T-helper 1 cell treated with Interleukin-12 subunit alpha and Interleukin-12 subunit beta and Interleukin-4 antibody, amounts not matched to agents 30 μg/mL and 1 μg/mL, for 36 hours (primary cell): ENCODE measurements at regions not wholly inside any gene's neighbourhood (a gene's known extent, or its start where the extent isn't known, plus 50 kb on each side); places are given as distances from the start of the nearest gene placed in this dataset.

ENCODE experiments used
- H3K27ac Mint-ChIP-seq: one replicate; pipeline ENCODE4 v1.8.0; 2021; ENCODE audit warnings: mild to moderate bottlenecking, mixed read lengths
- H3K27me3 Mint-ChIP-seq: one replicate; pipeline ENCODE4 v1.8.0; 2021; ENCODE audit warnings: low read depth, mixed read lengths
- H3K36me3 Mint-ChIP-seq: one replicate; pipeline ENCODE4 v1.8.0; 2021; ENCODE audit warnings: low read depth, mixed read lengths
- H3K4me1 Mint-ChIP-seq: one replicate; pipeline ENCODE4 v1.8.0; 2021; ENCODE audit warnings: low read depth, mixed read lengths
- H3K4me3 Mint-ChIP-seq: one replicate; pipeline ENCODE4 v1.8.0; 2021; ENCODE audit warnings: mild to moderate bottlenecking, moderate library complexity, mixed read lengths
- H3K9me3 Mint-ChIP-seq: one replicate; pipeline ENCODE4 v1.8.0; 2021; ENCODE audit warnings: mixed read lengths

- Mint-ChIP-seq H3K36me3 (peaks cover 4% of the 10 kb centered on the region), H3K27ac (no peak overlapping the region), H3K27me3 (peaks cover 68% of the 10 kb centered on the region), H3K4me1 (peaks cover 5% of the 10 kb centered on the region), H3K4me3 (no peak overlapping the region), H3K9me3 (no peaks in the 10 kb centered on the region)
Observed at GRCh38 chr7:128164061-128164954, 76.8 kb upstream of the LEP start.

- peaks cover 4% of the 10 kb centered on the region for H3K36me3 Mint-ChIP-seq
- peaks cover 70% of the 10 kb centered on the region for H3K27me3 Mint-ChIP-seq
- no peak overlapping the region for H3K27ac Mint-ChIP-seq
- peaks cover 5% of the 10 kb centered on the region for H3K4me1 Mint-ChIP-seq
- peak overlapping the region; percentile 7 for H3K4me3 Mint-ChIP-seq
- no peaks in the 10 kb centered on the region for H3K9me3 Mint-ChIP-seq
Observed at GRCh38 chr7:128164955-128165670, 76.0 kb upstream of the LEP start.

- Mint-ChIP-seq H3K4me1 (peaks cover 5% of the 10 kb centered on the region), H3K4me3 (no peak overlapping the region), H3K36me3 (peaks cover 4% of the 10 kb centered on the region), H3K9me3 (no peaks in the 10 kb centered on the region), H3K27me3 (peaks cover 66% of the 10 kb centered on the region), H3K27ac (no peak overlapping the region)
Observed at GRCh38 chr7:128165927-128166420, 75.1 kb upstream of the LEP start.

DNA sequence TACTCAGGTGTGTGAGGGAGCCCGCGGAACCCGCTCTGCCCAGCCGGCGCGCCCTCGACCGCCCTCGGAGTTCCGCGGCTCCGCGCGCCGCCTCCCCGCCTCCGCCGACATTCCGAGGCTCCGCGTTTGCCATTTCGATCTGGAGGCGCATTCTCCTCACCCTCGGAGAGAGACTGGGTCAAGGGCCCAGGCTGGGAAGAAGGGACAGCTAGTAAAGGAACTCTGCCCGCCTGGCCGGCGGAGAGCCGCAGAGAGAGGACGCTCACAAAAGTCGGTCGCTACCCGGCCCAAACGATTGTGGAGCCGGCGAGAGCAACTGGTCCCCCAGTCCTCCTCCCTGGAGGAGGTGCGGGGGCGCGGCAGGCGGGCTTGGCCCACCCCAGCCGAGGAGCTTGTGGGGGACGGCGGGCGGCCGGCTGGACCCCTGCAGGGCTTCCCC lies 74.5 kb upstream of the LEP start:
- H3K27ac Mint-ChIP-seq: no peak overlapping the region
- H3K4me1 Mint-ChIP-seq: peaks cover 5% of the 10 kb centered on the region
- peaks cover 4% of the 10 kb centered on the region for H3K36me3 Mint-ChIP-seq
- no peaks in the 10 kb centered on the region for H3K9me3 Mint-ChIP-seq
- H3K27me3 Mint-ChIP-seq: peaks cover 63% of the 10 kb centered on the region
- H3K4me3 Mint-ChIP-seq: peak overlapping the region; percentile 46

DNA sequence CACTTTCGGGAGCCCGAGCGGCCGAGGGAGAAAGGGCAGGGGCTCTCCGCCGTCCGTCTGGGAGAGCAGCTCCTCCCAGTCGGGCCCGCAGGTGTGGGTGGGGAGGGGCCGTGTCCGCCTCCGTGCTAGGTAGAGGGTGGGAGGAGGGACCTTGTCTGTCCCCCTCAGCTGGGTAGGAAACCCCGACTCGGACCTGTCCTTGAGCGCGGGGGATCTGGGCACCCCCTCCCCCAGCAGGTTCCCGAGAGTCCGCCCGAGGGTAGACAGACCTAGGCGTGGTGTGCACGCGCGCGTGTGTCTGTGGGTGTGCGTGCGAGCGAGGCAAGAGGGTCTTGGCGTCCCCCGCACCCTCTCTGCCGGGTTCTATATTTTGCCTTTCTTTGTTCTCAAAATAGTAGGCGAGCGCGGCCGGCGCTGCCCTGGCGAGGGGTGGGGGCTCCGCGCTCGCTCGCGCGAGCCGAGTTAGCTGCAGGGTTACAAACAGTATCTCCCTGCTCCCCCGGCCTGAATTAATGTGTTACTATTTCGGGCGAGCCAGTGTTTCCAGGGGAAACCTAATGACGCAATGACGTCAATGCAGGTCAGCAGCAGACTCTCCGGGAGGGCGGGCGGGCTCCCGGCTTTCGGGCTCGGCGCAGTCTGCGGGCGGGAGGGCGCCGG lies 73.9 kb upstream of the LEP start:
- Mint-ChIP-seq H3K9me3 (no peaks in the 10 kb centered on the region), H3K36me3 (peaks cover 4% of the 10 kb centered on the region)

DNA sequence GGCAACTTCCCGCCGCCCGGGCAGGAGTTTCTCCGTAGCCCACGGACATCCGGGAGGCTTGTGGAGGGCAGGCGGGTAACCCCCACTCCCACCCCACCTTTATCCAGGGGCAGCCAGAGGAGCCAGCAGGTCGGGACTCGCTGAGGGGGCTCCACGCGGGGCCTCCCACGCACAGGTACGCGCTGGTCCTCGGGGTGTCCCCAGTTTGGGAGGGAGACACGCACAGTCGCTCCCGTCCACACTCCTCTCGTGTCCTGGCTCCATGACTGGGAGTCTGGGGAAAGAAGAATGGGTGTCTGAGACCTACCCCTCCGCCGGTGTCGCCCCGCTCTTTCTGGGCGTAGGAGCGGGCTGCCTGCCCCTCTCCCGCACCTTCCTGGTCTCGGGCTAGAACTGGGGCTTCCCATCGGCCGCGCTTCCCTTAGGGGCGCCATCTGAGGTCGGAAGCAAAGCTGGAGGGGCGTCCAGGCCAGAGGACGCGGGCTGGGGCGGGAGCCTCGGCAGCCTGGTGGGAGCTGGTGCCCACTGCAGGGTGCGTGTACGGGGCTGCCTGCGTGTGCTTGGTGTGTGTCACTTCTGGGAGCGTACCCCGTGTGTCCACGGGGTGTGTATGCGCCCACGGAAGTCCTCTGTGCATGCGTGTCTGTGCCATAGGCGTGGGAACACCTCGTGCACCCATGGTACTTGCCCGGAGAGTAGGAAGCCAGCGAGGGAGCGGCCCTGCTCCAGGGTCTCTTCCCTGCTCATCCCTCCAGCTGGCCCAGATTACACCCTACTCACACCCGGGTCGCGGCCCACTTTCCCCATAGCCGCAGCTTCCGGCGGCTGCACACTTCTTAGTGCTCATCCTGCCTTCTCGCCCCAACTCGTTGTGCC lies 73.0 kb upstream of the LEP start:
- Mint-ChIP-seq H3K4me1 (peaks cover 5% of the 10 kb centered on the region), H3K9me3 (no peaks in the 10 kb centered on the region), H3K4me3 (peak overlapping the region; percentile 21), H3K27ac (no peak overlapping the region), H3K36me3 (peaks cover 4% of the 10 kb centered on the region), H3K27me3 (peaks cover 51% of the 10 kb centered on the region)

More for the DNA sequence above, 73.9 kb upstream of the LEP start:
- Mint-ChIP-seq H3K27me3 (peaks cover 60% of the 10 kb centered on the region), H3K27ac (no peak overlapping the region), H3K4me1 (peaks cover 5% of the 10 kb centered on the region), H3K4me3 (no peak overlapping the region)

DNA sequence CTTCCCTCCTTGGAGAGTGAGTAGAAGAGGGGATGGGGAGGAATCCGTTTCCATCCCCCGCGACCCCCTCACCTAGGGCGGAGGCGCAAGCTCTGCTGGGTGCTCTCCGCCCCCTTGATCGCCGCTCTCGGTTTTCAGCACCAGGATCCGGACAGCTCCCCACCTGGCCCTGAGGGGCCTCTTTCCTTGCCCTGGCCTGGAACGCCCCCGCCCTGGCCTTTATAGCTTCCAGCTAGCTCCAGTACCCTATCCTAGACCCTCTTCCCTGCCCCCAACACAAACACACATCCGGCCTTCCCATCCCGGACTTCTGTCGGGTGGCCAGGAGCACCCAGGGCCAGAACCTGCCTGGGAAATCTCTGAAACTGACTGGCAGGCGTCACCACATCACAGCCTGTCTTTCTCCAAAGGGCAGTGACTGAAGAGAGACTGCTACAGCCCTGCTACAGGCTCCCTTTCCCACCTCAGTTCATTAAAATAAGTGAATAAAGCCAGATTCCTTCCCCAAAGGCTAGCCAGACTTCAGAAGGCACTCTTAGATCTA lies 72.3 kb upstream of the LEP start:
- no peak overlapping the region for H3K27ac Mint-ChIP-seq
- no peaks in the 10 kb centered on the region for H3K9me3 Mint-ChIP-seq
- peaks cover 7% of the 10 kb centered on the region for H3K4me1 Mint-ChIP-seq
- H3K27me3 Mint-ChIP-seq: peaks cover 49% of the 10 kb centered on the region
- peaks cover 4% of the 10 kb centered on the region for H3K36me3 Mint-ChIP-seq
- peak overlapping the region; percentile 21 for H3K4me3 Mint-ChIP-seq

- Mint-ChIP-seq H3K27me3 (peaks cover 53% of the 10 kb centered on the region), H3K27ac (no peak overlapping the region), H3K4me1 (peaks cover 7% of the 10 kb centered on the region), H3K4me3 (no peak overlapping the region), H3K9me3 (no peaks in the 10 kb centered on the region), H3K36me3 (peaks cover under 1% of the 10 kb centered on the region)
Observed at GRCh38 chr7:128170461-128170860, 70.6 kb upstream of the LEP start.

DNA sequence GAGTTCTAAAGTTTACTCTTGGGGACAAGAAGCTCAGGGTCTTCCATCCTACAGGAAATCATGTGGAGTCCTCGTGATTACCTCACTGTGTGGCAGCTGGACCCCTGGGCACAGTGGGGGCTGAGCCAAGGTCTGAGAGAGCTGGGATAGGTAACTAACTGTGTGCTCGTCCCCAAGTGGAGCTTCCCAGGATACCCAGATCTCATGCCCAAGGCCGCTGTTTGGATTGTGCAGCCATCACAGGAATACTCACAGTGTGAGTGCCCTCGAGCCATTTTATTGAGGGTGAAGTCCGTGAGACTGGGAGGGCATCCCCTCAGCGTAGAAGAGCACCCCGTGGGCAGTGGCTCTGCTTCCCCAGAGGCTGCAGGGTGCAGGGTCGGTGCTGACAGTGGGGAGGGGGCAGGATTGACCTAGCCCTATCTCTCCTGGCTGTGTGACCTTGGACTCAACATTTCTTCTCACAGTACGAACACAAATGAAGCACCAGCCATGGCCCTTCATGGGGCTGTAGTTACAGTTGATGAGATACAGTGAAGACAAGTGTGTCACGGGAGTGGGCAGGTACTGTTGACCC lies 69.6 kb upstream of the LEP start:
- Mint-ChIP-seq H3K9me3 (no peaks in the 10 kb centered on the region), H3K27me3 (peaks cover 45% of the 10 kb centered on the region), H3K4me3 (no peak overlapping the region), H3K36me3 (no peaks in the 10 kb centered on the region), H3K4me1 (peaks cover 7% of the 10 kb centered on the region), H3K27ac (no peak overlapping the region)

DNA sequence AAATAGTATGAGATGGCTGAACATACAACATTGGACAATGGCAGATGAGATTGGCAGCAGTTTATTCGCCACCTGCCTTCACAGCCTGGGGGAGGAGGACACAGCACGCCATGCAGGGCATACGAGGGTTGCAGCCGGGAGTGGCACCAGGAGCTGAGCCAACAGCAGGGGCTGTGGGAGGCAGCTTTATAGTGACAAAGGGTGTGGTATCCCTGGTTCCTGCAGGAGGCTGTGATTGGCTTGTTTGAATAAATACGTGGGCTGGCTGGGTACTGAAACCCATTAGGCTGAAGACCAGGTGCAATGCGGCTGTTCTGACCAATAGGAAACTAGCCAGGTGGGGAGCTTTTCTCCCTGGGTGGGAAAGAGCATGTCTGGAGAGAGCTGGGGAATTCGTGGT lies 68.9 kb upstream of the LEP start:
- Mint-ChIP-seq H3K4me1 (peaks cover 6% of the 10 kb centered on the region), H3K4me3 (no peak overlapping the region), H3K27me3 (peaks cover 49% of the 10 kb centered on the region), H3K27ac (no peak overlapping the region), H3K36me3 (no peaks in the 10 kb centered on the region), H3K9me3 (no peaks in the 10 kb centered on the region)

DNA sequence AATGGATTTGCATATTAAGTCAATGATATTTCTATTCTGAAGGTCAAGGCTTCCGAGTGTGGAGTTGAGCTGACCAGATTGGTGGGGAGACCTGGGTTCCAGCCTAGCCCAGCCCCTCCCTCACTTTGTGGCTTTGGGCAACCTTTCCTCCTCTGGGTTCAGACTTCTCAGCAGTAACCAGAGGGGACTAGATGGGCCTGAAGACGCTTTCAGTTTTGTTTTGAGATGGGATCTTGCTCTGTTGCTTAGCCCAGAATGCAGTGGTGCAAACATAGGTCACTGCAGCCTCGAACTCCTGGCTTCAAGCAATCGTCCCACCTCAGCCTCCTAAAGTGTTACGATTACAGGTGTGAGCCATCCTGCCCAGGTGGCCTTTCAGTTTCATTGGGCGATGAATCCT lies 68.1 kb upstream of the LEP start:
- no peak overlapping the region for H3K27ac Mint-ChIP-seq
- no peaks in the 10 kb centered on the region for H3K9me3 Mint-ChIP-seq
- no peaks in the 10 kb centered on the region for H3K36me3 Mint-ChIP-seq
- peaks cover 57% of the 10 kb centered on the region for H3K27me3 Mint-ChIP-seq
- H3K4me3 Mint-ChIP-seq: no peak overlapping the region
- peaks cover 6% of the 10 kb centered on the region for H3K4me1 Mint-ChIP-seq

DNA sequence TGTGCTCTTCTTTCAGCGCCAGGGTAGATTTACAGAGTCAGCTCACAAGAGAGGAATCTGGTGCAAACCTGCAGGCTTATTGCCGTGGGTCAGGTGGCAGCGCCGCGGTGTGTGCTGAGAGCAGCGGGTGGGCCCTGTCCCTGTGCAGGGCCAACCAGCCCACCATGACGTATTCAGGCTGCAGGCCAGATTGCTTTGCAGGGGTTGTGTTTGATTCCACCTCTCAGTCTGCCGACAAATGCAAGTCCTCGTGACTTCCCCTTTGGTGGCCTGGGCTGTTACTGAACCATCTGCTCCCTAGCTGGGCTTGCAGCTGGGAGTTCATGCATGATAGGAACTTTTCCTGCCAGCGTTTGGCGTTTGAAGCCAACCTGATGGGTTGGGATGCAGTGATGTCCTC lies 66.7 kb upstream of the LEP start:
- no peak overlapping the region for H3K27ac Mint-ChIP-seq
- no peaks in the 10 kb centered on the region for H3K36me3 Mint-ChIP-seq
- no peak overlapping the region for H3K4me3 Mint-ChIP-seq
- no peaks in the 10 kb centered on the region for H3K9me3 Mint-ChIP-seq
- peaks cover 2% of the 10 kb centered on the region for H3K4me1 Mint-ChIP-seq
- peaks cover 51% of the 10 kb centered on the region for H3K27me3 Mint-ChIP-seq

DNA sequence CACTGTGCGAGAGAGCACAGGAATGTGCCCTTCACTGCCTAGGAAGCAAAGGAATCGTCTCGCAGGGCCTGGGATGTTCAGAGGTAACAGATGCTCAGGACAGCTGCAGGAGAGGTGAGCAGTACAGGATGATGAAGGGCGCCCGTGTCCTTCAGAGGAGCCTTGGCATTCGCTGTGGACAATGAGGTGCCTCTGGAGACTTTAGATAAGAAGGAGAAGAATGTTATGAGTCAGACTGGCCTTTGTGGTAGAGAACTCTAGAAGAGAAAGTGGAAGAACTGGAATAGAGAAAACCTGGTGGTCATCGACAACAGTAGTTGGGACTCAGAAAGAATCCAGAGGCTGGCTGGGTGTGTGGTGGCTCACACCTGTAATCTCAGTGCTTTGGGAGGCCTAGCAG lies 64.4 kb upstream of the LEP start:
- no peaks in the 10 kb centered on the region for H3K9me3 Mint-ChIP-seq
- no peak overlapping the region for H3K4me3 Mint-ChIP-seq
- H3K36me3 Mint-ChIP-seq: no peaks in the 10 kb centered on the region
- no peak overlapping the region for H3K27ac Mint-ChIP-seq
- H3K27me3 Mint-ChIP-seq: peaks cover 50% of the 10 kb centered on the region
- peaks cover 2% of the 10 kb centered on the region for H3K4me1 Mint-ChIP-seq
